ENCODE measurements at regions not wholly inside any gene's neighbourhood (a gene's known extent, or its start where the extent isn't known, plus 50 kb on each side); places are given as distances from the start of the nearest gene placed in this dataset.

- TF ChIP-seq CEBPB (tag; IDR thresholded peaks at IDR 0.05), result no peak
- no peak for TF ChIP-seq POLR2A (conservative IDR thresholded peaks at IDR 0.05)
- TF ChIP-seq FOXM1 (IDR thresholded peaks at IDR 0.05; ENCODE audit: low read depth), result no peak
- TF ChIP-seq FOXM1 (CRISPR knock-in tag; IDR thresholded peaks at IDR 0.05; ENCODE audit: low read depth), result no peak
- no peak for TF ChIP-seq ZBTB17 (CRISPR knock-in tag; IDR thresholded peaks at IDR 0.05)
Measured at GRCh38 chr4:147368948-147369347, 111.9 kb upstream of the EDNRA start.
